HG03432 (cell line): ENCODE measurements at regions not wholly inside any gene's neighbourhood (a gene's known extent, or its start where the extent isn't known, plus 50 kb on each side); places are given as distances from the start of the nearest gene placed in this dataset.
A peak's percentile ranks its signal among the peaks of the same experiment; 100 is the strongest.
"Not testable (repeated sequence)": the region's sequence is repeated elsewhere in the genome, so short reads cannot be mapped to it uniquely, and the experiment has no call there.

Experiments used
- ATAC-seq: cut with Tn5 transposase; IDR thresholded peaks from one replicate; pipeline ENCODE4 v1.9.1; 2021; ENCODE audit warnings: mild to moderate bottlenecking, moderate library complexity; ENCODE audit not compliant: unreplicated experiment

DNA sequence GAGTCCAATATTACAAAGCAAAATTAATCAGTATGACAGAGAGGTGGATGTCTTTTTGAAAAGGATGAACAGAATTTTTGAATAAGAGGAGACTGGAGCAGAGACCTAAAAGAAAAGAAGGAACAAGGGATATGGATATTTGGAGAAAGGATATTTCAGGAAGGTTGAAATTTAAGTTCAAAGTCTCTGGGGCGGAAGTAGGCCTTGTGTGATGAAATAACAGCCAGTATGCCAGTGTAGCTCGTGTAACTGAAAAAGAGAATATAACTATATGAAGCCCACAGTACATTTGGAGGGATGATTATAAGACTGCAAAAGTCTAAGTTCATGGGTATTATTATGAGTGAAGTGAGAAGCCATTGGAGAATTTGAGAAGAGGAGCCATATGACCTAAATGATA lies 766.7 kb downstream of the GBE1 start:
- no peak for ATAC-seq

DNA sequence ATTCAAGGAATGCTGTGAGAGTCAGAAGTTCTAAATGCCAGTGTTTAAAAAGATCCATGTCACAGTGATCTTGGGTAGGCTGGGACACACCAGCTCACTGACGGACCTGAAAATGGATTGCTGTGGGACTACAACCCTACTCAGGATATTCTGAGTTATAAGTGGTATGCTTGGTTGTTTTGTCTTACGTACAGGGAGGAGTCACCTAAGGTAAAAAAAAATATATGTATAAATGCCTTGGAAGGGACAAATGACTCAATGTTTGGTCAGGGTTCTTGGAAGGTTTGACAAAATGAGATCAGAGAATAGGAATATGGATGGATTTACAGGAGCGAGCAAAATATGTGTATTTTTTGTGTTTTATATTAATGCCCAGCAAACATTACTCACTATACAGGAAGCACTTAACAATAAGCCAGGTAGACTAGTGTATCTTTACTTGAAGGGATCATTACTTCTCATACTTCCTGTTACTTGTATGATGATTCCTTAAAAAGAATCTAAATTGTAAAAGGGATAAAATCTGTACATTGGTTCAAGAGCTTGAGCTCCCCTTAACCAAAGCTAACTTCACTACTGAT lies 767.3 kb downstream of the GBE1 start:
- ATAC-seq = no peak

DNA sequence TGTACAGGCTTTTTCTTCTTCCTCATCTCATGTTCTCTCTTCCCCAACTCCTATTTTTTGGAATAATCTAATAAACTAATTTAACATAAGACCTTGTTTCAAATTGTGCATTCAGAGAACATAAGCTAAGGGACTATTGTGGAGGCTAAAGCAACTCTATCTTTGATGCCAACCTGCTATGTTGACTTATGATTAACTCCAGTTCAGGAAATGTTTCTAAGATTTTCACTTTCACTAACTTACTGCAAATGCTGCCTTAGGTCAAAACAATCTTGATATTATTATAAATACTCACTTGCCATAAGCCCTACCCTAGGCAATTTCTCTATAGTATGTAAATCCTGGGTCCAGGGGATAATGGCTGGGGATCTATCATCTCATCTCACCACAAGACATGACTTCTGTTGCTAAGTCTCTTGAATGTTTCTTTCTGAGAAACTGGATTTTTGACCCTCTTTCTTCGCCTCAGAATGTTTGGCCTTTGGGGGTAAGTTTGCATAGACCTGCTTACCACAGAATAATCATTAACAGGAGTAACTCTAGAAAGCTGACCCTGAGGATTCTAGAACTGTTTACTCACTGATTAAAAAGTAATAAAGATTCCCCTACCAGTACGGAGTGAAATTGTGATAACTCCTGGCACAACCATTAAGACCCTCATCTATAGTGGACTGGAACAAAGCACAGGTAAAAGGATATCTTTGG lies 768.1 kb downstream of the GBE1 start:
- peak; percentile 78 for ATAC-seq

DNA sequence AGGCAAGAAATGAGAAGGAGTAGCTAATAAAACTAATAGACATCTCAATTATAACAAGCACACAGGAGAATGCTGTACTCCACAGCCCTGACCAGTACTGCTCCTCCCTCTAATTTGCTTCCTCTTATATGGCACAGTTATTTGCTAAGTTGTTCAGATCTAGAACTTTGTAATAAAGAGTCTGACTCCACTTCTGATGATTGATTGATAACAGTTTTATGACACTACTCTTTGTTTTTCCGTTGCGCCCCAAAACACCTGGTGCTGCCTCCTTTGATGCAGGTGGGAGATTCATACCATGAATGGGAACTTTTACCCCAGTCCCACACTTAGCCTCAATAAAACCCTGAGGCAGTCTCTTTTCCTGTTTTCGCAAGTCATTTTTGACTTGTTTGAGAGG lies 777.7 kb downstream of the GBE1 start:
- no peak for ATAC-seq

DNA sequence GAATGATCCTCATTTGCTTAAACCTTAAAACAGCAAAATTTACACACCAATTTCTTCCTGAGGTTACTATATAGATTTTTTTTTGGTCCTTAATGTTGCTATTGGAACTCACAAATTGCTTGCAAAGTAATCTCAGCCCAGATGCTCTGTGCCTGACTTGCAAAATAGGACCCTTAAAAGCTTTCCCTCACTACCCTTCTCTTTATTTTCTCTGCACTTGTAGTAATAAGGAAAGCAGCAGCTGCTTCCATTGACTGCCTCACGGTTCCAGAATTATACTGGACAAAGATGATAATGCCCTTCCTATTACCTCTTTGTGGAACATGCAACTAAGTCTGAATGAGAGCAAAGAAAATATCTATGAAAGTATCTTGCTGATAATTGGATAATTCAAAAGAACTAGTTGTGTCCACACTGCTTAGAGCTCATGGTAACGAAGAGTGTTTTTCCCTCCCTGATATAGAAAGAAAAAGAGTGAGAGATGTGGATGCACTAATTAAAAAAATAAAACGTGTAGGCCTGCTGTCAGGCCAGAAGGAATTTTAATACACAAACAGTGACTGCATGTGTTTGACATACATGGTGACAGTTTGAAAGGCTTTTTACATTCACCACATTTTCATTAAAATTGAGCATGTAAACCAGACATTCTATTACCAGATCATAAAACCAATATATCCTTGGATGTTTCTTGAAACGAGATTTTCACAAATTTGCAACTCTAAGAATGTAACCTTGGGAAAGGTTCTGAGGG lies 783.1 kb downstream of the GBE1 start:
- no peak for ATAC-seq

DNA sequence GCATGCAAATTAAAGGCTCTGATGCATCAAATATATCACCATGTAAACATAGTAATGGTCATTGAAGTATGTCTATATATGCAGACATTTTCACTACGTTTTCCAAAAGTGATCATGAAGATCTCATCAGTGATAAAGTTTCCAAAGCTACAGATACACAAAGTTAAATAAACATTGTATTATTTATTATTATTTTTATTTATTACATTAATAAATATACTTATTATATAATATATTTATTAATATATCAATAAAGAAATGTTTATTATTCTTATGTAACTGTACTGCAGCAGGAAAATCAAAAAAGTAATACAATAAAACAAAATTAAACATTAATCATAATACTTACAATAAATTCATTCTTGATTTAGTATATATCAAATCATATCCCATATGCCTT lies 791.2 kb downstream of the GBE1 start:
- no peak for ATAC-seq

DNA sequence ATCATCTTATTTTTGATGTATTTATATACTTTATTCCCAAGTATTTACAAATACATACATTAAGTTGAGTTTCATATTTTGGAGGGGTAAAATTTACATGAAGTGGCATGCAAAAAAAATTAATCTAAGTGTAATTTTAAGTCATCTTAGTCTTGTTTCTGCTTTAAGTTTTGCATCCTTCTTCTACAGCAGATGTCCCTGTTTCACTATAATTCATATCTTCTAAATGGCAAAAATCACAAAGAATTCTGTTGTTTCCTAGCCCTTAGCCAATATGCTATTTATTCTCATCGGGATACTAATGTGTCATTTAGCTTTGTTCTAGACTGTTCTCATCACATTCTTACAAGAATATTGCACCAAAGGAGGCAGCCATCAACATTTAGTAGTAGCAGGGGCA lies 831.9 kb downstream of the GBE1 start:
- ATAC-seq = no peak

DNA sequence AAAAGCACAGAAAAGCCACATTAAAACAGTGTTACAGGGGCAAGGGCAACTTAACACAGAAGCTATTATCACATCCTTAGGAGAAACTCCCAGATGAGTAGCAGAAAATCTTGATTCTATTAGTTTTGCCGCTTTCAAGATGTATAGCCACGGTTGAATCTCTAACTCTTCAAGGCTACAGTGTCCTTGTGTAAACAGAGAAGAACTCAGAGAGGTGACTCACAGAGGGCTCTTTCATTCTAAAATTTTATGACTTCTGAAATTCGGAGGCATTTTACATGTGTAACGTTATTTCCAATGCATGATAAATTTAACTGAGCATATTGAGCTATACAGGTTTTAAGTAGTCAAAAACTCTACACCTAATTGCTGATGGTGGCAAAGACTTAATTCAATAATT lies 846.6 kb downstream of the GBE1 start:
- no peak for ATAC-seq

DNA sequence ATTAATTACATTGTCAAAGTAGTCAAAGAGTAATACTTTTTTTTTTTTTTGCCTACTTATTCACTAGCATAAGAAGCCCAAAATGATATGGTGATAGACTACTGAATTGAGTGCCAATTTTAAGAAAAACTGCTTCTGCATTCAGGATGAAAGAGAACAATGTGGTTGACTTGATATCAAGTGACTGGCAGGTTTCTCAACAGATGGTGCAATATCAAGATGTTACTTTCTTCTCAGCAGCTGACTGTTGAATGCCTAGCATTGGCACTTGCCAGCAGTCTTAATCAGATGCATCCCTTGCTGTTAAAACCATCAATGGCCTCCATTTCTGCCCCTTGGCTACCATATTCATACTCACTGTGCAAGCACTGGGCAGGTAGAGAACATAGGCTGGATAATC lies 863.2 kb downstream of the GBE1 start:
- ATAC-seq = no peak

DNA sequence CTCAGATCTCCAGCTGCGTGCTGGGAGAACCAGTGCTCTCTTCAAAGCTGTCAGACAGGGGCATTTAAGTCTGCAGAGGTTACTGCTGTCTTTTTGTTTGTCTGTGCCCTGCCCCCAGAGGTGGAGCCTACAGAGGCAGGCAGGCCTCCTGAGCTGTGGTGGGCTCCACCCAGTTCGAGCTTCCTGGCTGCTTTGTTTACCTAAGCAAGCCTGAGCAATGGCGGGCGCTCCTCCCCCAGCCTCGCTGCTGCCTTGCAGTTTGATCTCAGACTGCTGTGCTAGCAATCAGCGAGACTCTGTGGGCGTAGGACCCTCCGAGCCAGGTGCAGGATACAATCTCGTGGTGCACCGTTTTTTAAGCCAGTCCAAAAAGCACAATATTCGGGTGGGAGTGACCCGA lies 864.4 kb downstream of the GBE1 start:
- ATAC-seq = not testable (repeated sequence)

DNA sequence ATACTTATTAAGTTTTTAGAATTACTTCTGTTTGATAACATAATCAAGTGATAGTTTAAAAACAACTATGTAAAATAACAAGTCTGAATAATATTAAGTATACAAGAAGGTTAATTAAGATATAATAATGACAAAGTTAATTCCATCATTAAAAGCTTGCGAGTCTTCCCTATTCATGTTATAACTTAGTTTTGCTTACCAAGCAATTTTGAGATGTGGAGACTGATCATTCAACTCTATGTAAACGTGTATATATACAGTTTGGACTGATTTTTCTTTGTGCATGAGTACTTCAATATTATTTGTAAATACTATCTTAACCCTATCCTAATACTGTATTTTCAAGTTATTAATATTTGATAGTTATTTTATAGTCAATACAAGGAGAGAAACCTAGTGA lies 870.9 kb downstream of the GBE1 start:
- no peak for ATAC-seq

DNA sequence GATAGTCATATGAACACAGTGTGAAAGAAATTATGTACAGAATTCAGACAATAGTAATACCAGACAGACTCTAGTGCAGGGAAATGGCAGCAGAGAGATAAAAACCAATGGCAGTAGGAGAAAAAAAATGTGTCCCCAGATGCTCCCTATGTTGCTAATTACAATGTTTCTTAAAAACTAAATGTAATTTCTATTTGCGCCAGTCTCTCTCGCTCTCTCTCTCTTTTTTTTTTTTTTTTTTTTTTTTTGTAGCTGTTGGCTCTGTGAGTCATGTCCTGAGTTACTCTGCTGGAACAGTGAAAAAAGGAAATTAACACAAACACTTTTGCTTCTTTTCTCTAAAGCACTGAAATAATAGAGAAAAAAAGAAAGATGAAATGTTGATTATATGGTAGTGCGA lies 871.9 kb downstream of the GBE1 start:
- no peak for ATAC-seq

DNA sequence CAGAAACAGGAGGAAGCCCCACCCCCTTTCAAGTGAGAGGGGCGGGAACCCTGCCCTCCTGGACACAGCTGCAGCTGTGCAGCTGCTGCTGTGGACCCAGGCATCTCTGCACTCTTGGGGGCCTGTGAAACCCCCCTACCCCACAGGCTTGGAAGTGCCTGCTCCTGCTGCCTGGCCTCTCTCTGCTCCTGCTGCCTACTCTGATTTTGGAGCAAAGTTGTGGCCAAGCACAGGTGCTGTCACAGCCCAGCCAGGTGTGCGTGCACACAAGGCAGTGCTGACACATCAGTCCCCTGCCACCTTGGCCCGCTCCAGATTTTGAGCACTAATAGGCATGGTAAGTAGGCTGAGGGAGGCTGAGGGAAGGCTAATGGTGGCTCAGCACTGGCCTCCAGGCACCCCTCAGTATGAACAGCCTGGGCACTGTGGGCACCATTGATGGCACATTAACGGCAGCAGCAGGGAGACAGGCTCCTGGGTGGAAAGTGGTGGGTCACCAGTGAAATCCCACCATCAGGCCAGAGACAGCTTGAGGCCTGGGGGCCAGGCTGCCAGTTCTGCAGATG lies 890.9 kb downstream of the GBE1 start:
- ATAC-seq = no peak

DNA sequence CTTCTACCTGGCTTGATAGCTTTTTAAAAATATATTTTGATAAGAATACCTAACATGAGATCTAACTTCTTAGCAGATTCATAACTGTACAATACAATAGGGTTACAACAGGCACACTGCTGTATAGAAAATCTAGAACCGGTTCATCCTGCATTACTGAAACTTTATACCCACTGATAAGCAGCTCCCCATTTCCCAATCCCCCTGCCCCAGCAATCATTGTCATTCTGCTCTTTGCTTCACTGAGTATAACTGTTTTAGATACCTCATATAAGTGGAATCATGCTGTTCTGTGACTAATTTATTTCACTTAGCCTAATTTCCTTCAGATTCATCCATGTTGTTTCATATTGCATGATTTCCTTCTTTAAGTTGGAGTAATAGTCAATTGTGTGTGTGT lies 906.0 kb downstream of the GBE1 start:
- ATAC-seq = no peak

DNA sequence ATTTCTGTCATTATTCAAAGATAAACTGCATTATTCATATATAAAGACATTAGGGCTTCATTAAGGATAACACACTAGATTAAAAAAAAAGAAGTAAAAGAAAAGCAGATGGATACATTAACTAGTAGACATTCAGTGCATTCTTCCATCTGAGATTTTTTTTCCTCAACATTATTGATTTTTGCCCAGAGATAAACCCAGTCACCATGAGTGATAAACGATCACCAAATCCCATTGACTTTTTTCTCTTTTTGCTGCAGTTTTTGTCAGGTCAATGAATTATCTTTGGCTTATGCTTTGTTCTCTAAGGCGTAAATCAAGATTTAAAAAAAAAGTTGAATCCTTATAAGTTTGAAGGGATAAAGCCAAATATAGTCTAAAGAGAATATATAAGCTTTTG lies 925.0 kb downstream of the GBE1 start:
- ATAC-seq = no peak

DNA sequence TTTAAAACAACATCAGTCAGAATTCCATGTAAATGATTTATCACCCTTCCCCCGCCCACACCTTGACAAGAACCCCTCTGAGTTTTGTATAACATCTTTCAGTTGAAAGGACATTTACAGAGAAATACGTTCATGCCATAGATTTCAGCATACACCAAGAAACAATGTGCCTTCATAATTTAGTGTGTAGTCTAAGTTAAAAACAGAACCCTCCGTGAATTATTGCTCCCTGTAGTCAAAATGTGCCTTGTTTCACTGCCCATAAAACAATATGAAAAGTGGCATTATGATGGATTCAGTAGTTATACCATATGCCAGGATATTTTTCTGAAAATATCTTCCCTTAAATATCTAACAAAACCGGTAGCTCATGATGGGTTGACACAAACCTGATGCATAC lies 953.9 kb downstream of the GBE1 start:
- no peak for ATAC-seq

DNA sequence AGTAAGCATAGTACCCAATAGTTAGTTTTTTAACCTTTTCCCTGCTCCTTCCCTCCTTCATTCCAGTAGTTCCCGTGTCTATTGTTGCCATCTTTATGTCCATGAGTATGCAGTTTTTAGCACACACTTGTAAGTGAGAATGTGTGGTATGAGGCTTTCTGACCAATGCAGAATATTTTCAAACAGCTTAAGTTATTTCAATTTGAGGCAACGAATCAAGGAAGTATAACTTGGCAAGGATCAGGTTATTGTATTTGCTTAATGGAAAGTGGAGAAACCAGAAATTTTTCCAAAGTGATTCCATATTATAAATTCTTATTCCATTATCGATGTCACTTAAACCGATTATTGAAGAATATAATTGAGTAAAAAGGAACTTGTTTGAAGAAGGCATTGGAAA lies 954.8 kb downstream of the GBE1 start:
- no peak for ATAC-seq

DNA sequence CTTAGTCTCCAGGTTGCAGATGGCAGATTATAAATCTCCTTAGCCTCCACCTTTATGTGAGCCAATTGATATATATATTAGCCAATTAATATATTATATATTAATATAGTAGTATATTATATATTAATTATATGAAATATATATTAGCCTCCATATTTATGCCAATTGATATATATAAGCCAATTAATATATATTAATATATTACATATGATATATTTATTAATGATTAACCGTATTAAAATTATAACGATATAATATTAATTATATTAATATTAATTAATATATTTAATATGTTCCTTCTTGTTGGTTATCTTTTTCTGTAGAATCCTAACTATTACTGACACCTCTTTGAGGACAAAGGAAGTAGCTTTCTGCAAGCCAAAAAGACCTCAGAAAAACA lies 972.5 kb downstream of the GBE1 start:
- ATAC-seq = no peak

DNA sequence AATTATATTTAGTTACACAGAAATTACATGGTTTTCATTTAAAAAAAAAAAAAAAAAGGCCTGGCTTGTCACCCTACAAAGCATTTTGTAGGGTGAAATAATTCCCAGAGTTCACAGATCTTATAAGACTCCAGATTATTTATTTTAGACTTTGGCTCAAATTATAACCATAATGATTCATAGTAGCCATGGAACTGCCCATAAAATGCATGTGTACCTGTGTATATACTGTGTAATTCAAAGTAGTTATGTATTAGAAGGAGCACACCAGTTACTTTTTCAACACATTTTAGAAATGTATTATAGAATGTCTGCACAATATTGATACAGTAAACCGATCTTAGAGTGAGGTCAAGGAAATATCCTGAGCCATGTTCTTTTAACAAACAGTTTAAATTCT lies 975.6 kb downstream of the GBE1 start:
- no peak for ATAC-seq

DNA sequence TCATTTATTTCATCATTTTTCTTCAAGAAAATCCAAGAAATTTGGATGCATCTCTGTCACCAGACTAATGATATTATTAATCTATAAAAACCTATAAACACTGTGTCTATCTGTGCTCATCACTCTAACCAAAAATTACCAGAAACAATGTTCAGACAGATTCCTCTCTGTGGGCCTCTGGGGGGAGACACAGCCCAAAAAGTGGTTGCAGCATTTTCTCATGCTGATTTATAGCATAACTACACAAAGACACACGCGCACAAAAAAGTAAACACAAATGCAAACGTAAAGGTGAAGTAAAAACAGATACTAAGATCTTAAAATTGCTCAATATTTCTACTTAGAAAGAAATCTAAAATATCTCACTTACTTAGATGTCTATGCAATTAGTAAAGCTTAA lies 976.0 kb downstream of the GBE1 start:
- no peak for ATAC-seq

DNA sequence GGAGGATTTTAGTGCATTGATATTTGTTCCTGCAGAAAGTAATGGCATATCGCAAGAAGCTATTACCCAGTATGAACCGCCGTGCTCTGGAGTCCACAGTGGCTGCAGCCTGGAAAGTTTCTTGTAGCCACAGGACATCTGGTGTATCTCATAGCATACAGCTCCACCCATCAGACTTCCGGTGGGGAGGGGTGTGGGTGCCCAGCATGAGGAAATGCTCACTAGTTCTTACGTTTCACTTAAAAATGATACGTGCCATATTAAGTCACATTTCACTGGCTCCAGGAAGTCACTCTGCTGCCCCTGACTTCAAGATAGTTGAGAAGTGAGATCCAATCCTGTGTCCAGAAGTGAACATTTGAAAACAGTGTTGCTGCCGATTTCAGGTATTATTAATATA lies 990.4 kb downstream of the GBE1 start:
- no peak for ATAC-seq
